ENCODE measurements at regions not wholly inside any gene's neighbourhood (a gene's known extent, or its start where the extent isn't known, plus 50 kb on each side); places are given as distances from the start of the nearest gene placed in this dataset.

DNA sequence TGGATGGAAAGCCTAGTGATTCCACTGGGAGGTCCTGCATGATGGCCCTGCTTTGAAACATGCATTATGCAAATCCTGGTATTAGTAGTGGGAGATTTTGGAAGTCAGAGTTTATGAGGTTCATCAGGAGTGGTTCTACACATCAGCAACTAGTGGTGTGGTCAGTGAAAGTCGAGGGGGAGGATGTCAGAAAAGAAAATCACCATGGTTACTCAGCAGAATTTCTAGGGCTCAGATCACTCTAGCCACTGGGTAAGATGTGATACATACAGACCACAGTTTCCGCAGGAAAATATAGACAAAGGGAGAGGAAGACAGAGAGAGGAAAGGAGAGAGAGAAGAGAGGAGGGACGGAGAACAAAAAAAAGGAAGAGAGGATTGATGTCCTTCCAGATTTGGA lies 2100.7 kb upstream of the PIK3C3 start (continued):
- TF ChIP-seq, protein P1, sequence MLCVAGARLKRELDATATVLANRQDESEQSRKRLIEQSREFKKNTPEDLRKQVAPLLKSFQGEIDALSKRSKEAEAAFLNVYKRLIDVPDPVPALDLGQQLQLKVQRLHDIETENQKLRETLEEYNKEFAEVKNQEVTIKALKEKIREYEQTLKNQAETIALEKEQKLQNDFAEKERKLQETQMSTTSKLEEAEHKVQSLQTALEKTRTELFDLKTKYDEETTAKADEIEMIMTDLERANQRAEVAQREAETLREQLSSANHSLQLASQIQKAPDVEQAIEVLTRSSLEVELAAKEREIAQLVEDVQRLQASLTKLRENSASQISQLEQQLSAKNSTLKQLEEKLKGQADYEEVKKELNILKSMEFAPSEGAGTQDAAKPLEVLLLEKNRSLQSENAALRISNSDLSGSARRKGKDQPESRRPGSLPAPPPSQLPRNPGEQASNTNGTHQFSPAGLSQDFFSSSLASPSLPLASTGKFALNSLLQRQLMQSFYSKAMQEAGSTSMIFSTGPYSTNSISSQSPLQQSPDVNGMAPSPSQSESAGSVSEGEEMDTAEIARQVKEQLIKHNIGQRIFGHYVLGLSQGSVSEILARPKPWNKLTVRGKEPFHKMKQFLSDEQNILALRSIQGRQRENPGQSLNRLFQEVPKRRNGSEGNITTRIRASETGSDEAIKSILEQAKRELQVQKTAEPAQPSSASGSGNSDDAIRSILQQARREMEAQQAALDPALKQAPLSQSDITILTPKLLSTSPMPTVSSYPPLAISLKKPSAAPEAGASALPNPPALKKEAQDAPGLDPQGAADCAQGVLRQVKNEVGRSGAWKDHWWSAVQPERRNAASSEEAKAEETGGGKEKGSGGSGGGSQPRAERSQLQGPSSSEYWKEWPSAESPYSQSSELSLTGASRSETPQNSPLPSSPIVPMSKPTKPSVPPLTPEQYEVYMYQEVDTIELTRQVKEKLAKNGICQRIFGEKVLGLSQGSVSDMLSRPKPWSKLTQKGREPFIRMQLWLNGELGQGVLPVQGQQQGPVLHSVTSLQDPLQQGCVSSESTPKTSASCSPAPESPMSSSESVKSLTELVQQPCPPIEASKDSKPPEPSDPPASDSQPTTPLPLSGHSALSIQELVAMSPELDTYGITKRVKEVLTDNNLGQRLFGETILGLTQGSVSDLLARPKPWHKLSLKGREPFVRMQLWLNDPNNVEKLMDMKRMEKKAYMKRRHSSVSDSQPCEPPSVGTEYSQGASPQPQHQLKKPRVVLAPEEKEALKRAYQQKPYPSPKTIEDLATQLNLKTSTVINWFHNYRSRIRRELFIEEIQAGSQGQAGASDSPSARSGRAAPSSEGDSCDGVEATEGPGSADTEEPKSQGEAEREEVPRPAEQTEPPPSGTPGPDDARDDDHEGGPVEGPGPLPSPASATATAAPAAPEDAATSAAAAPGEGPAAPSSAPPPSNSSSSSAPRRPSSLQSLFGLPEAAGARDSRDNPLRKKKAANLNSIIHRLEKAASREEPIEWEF (IDR thresholded peaks at IDR 0.05; ENCODE audit: insufficient replicate concordance, low read depth, low read length): no peak
- TF ChIP-seq, protein P2, sequence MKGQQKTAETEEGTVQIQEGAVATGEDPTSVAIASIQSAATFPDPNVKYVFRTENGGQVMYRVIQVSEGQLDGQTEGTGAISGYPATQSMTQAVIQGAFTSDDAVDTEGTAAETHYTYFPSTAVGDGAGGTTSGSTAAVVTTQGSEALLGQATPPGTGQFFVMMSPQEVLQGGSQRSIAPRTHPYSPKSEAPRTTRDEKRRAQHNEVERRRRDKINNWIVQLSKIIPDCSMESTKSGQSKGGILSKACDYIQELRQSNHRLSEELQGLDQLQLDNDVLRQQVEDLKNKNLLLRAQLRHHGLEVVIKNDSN (IDR thresholded peaks at IDR 0.05; ENCODE audit: borderline replicate concordance, extremely low read length, insufficient read depth, low read depth, low read length): no peak
- TF ChIP-seq HDGF (IDR thresholded peaks at IDR 0.05): no peak

- Histone ChIP-seq H3K79me2 (ENCODE audit: control insufficient read depth, insufficient read depth, low read length) (no peaks in the 10 kb centered on the region), H3K36me3 (ENCODE audit: control insufficient read depth in 2 of 2, insufficient read depth in 2 of 2, low read length in 1 of 2) (no peaks in the 10 kb centered on the region), H3K4me3 (no peak overlapping the region), H3K4me1 (ENCODE audit: control insufficient read depth, insufficient read depth, low read length) (no peaks in the 10 kb centered on the region), H3K27me3 (replicated peaks in 1 of 2; ENCODE audit: control insufficient read depth in 2 of 2, insufficient read depth in 2 of 2, low read length in 1 of 2) (no peaks in the 10 kb centered on the region), H3K4me2 (ENCODE audit: control insufficient read depth, insufficient read depth) (no peak overlapping the region), H4K20me1 (ENCODE audit: control insufficient read depth, insufficient read depth) (no peaks in the 10 kb centered on the region), H3K9ac (ENCODE audit: control insufficient read depth, insufficient read depth, low read length) (no peak overlapping the region), H3K27ac (ENCODE audit: control insufficient read depth, insufficient read depth) (no peak overlapping the region), H3K9me3 (replicated peaks; ENCODE audit: control insufficient read depth, insufficient read depth, low read length) (no peaks in the 10 kb centered on the region), H2AFZ (ENCODE audit: control insufficient read depth, low read depth, low read length) (no peak overlapping the region)
- POLR2A ChIA-PET: no interaction called here
- CTCF ChIA-PET: no interaction called here
- SMC1A ChIA-PET (ENCODE audit: uncharacterized antibody, unreplicated experiment): interaction anchor here (1.4 kb wide), 1 partner anchor 12 kb away, joined by 3 read pairs; no protein-coding TSS in a partner anchor
- BruUV-seq (replicated peaks): no TSS peak
- no peak for ATAC-seq
- no peak for DNase-seq (ENCODE audit: low read depth, low spot score)
- FAIRE-seq: no peak
- in situ Hi-C loops (cut with MboI) (no loop called here), intact Hi-C loops (cut with micrococcal nuclease; ENCODE audit: unreplicated experiment) (no loop called here)
- 81% methylated on average over 5 of the region's 5 CpGs for WGBS (ENCODE audit: insufficient coverage, insufficient replicate concordance, low lambda C conversion rate, missing lambda C conversion rate)
- RAD21 ChIA-PET (ENCODE audit: unreplicated experiment): no interaction called here
- no peak for TF ChIP-seq STAT3 (IDR thresholded peaks at IDR 0.05; ENCODE audit: low read depth, low read length)
- TF ChIP-seq, protein P3, sequence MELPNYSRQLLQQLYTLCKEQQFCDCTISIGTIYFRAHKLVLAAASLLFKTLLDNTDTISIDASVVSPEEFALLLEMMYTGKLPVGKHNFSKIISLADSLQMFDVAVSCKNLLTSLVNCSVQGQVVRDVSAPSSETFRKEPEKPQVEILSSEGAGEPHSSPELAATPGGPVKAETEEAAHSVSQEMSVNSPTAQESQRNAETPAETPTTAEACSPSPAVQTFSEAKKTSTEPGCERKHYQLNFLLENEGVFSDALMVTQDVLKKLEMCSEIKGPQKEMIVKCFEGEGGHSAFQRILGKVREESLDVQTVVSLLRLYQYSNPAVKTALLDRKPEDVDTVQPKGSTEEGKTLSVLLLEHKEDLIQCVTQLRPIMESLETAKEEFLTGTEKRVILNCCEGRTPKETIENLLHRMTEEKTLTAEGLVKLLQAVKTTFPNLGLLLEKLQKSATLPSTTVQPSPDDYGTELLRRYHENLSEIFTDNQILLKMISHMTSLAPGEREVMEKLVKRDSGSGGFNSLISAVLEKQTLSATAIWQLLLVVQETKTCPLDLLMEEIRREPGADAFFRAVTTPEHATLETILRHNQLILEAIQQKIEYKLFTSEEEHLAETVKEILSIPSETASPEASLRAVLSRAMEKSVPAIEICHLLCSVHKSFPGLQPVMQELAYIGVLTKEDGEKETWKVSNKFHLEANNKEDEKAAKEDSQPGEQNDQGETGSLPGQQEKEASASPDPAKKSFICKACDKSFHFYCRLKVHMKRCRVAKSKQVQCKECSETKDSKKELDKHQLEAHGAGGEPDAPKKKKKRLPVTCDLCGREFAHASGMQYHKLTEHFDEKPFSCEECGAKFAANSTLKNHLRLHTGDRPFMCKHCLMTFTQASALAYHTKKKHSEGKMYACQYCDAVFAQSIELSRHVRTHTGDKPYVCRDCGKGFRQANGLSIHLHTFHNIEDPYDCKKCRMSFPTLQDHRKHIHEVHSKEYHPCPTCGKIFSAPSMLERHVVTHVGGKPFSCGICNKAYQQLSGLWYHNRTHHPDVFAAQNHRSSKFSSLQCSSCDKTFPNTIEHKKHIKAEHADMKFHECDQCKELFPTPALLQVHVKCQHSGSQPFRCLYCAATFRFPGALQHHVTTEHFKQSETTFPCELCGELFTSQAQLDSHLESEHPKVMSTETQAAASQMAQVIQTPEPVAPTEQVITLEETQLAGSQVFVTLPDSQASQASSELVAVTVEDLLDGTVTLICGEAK (IDR thresholded peaks at IDR 0.05; ENCODE audit: borderline replicate concordance): no peak
- TF ChIP-seq, protein P4, sequence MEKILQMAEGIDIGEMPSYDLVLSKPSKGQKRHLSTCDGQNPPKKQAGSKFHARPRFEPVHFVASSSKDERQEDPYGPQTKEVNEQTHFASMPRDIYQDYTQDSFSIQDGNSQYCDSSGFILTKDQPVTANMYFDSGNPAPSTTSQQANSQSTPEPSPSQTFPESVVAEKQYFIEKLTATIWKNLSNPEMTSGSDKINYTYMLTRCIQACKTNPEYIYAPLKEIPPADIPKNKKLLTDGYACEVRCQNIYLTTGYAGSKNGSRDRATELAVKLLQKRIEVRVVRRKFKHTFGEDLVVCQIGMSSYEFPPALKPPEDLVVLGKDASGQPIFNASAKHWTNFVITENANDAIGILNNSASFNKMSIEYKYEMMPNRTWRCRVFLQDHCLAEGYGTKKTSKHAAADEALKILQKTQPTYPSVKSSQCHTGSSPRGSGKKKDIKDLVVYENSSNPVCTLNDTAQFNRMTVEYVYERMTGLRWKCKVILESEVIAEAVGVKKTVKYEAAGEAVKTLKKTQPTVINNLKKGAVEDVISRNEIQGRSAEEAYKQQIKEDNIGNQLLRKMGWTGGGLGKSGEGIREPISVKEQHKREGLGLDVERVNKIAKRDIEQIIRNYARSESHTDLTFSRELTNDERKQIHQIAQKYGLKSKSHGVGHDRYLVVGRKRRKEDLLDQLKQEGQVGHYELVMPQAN (conservative IDR thresholded peaks at IDR 0.05): no peak
- TF ChIP-seq ELK1 (IDR thresholded peaks at IDR 0.05; ENCODE audit: low read depth, low read length): no peak
- no peak for TF ChIP-seq SRF (IDR thresholded peaks at IDR 0.05; ENCODE audit: low read depth in 2 of 2, low read length in 2 of 2)
- no peak for TF ChIP-seq FOXK2 (IDR thresholded peaks at IDR 0.05)
These were observed 2108.8 kb upstream of the PIK3C3 start for GRCh38 chr18:39846265-39846664.

All from GM12878 (cell line).